K562 (cell line): ENCODE measurements at regions not wholly inside any gene's neighbourhood (a gene's known extent, or its start where the extent isn't known, plus 50 kb on each side); places are given as distances from the start of the nearest gene placed in this dataset.

Experiments used
- ATAC-seq: fragments of 200-7000 bp; cut with Tn5 transposase; 3 replicates; pipeline ENCODE4 v1.9.1; 2020; ENCODE audit warnings: moderate library complexity
- BruUV-seq: library from RNA; stranded (reverse); fragments of 400-500 nt; replicated peaks from 2 replicates; lab custom pipeline; 2021; lab: Mats Ljungman, UMichigan
- CTCF ChIA-PET: fragments of 300-600 bp; formaldehyde crosslinking; extraction: SDS; loops from one replicate; lab custom pipeline; 2021; ENCODE audit warnings: low intra/inter-chr PET ratio; lab: Yijun Ruan, JAX
- POLR2A ChIA-PET: fragments of 300-600, 350-650 bp; sonication (Branson Sonifier 250); formaldehyde crosslinking; extraction: SDS; loops from one replicate; lab custom pipeline; 2021; ENCODE audit warnings: antibody characterized with exemption, inconsistent platforms; lab: Yijun Ruan, JAX
- DNase-seq, 4 experiments: peaks; one replicate each; pipeline versions ENCODE4 v3.0.0 to v3.0.0-alpha.2; 2011 to 2018; ENCODE audit warnings: low spot score in 3 of 4, mixed read lengths in 3 of 4; ENCODE audit errors: extremely low read depth in 1 of 4
- FAIRE-seq: peaks from 2 replicates; lab custom pipeline; 2011; peaks lifted over from hg19 to GRCh38; lab: Jason Lieb, UNC
- H2AFZ ChIP-seq: 2 replicates; pipeline ENCODE4 v1.6.0; 2011; ENCODE audit warnings: low read depth, low read length, control low read depth, inconsistent platforms
- H3K27ac ChIP-seq: fragments of 200-600 bp; 3 replicates; pipeline ENCODE4 v1.8.0; 2011; ENCODE audit warnings: low read depth, mild to moderate bottlenecking, control low read depth, inconsistent platforms, low read length, moderate library complexity, mixed read lengths; ENCODE audit errors: extremely low read depth
- H3K27me3 ChIP-seq, 2 experiments: fragments of 300-600 bp in 1 of 2; 2 replicates in 1 of 2; 3 replicates in 1 of 2; pipeline versions ENCODE4 v1.6.0 to v1.8.0; 2011; ENCODE audit warnings: inconsistent platforms in 2 of 2, low read length in 2 of 2, mild to moderate bottlenecking in 1 of 2, mixed read lengths in 1 of 2, moderate library complexity in 1 of 2; ENCODE audit not compliant: control insufficient read depth in 2 of 2, insufficient read depth in 2 of 2
- H3K36me3 ChIP-seq: fragments of 300-600 bp; 3 replicates; pipeline ENCODE4 v1.8.0; 2011; ENCODE audit warnings: mild to moderate bottlenecking, low read length, inconsistent platforms; ENCODE audit not compliant: control insufficient read depth, insufficient read depth
- H3K4me1 ChIP-seq, 2 experiments: fragments of 200-600 bp in 1 of 2; replicated peaks in 1 of 2; 2 replicates in 1 of 2; 3 replicates in 1 of 2; pipeline versions ENCODE4 v1.5.1 to v1.8.0; 2011; ENCODE audit warnings: inconsistent platforms in 2 of 2, low read length in 2 of 2, mild to moderate bottlenecking in 1 of 2, mixed read lengths in 1 of 2, moderate library complexity in 1 of 2; ENCODE audit not compliant: control insufficient read depth in 2 of 2, insufficient read depth in 2 of 2
- H3K4me2 ChIP-seq: 2 replicates; pipeline ENCODE4 v1.6.1; 2011; ENCODE audit warnings: low read length, control low read depth, inconsistent platforms, mixed read lengths; ENCODE audit not compliant: insufficient read depth
- H3K4me3 ChIP-seq: fragments of 200-600 bp; sonication (generic), shearing (Covaris generic); 2 replicates; pipeline ENCODE4 v1.5.1; 2016; ENCODE audit warnings: control low read depth, inconsistent platforms
- H3K79me2 ChIP-seq: fragments of 200-600 bp; 3 replicates; pipeline ENCODE4 v1.8.0; 2011; ENCODE audit warnings: low read length, inconsistent platforms; ENCODE audit not compliant: control insufficient read depth, insufficient read depth
- H3K9ac ChIP-seq, 2 experiments: 2 replicates each; pipeline versions ENCODE4 v1.6.0 to v1.6.1; 2011; ENCODE audit warnings: low read depth in 2 of 2, low read length in 2 of 2, control low read depth in 1 of 2, inconsistent platforms in 1 of 2, mild to moderate bottlenecking in 1 of 2, mixed read lengths in 1 of 2; ENCODE audit not compliant: insufficient read depth in 1 of 2
- H3K9me1 ChIP-seq: one replicate; pipeline ENCODE4 v1.6.0; 2011; ENCODE audit warnings: inconsistent platforms, mild to moderate bottlenecking, low read length, moderate library complexity; ENCODE audit not compliant: control insufficient read depth, insufficient read depth
- H3K9me3 ChIP-seq: replicated peaks from 2 replicates; pipeline ENCODE4 v1.5.1; 2011; ENCODE audit warnings: low read depth, low read length, inconsistent platforms; ENCODE audit not compliant: control insufficient read depth, insufficient read depth
- H4K20me1 ChIP-seq: replicated peaks from 2 replicates; pipeline ENCODE4 v1.6.1; 2011; ENCODE audit warnings: low read length, inconsistent platforms, mixed read lengths; ENCODE audit not compliant: control insufficient read depth, insufficient read depth
- ADNP ChIP-seq: fragments of 200-800 bp; sonication (Bioruptor generic); IDR thresholded peaks from 2 replicates; pipeline ENCODE4 v1.6.1; 2016; ENCODE audit warnings: missing genetic modification characterization, missing compliant biosample characterization
- HDAC6 ChIP-seq: IDR thresholded peaks from 2 replicates; pipeline ENCODE4 v1.6.1; 2012; ENCODE audit warnings: low read depth, mild to moderate bottlenecking, control low read depth, inconsistent platforms, low read length, moderate library complexity
- JUN ChIP-seq, 2 experiments: sonication (generic) in 1 of 2; formaldehyde crosslinking in 1 of 2; IDR thresholded peaks; 2 replicates each; pipeline versions ENCODE4 v1.6.1 to v1.8.0; 2012 to 2022; ENCODE audit warnings: borderline replicate concordance in 2 of 2, mild to moderate bottlenecking in 2 of 2, improper control_type of control experiment in 1 of 2, low read depth in 1 of 2, low read length in 1 of 2, missing genetic modification reagents in 1 of 2
- KDM4B ChIP-seq, 2 experiments: fragments of 450-650 bp in 1 of 2; sonication (generic) in 1 of 2; IDR thresholded peaks; 2 replicates each; pipeline ENCODE4 v1.6.1; 2016 to 2017; ENCODE audit warnings: borderline replicate concordance in 2 of 2, antibody characterized with exemption in 1 of 2, low read depth in 1 of 2, mild to moderate bottlenecking in 1 of 2
- LCOR ChIP-seq: sonication (generic); formaldehyde crosslinking; IDR thresholded peaks from 2 replicates; pipeline ENCODE4 v1.8.0; 2022; ENCODE audit warnings: mild to moderate bottlenecking, missing genetic modification reagents
- MXD1 ChIP-seq: fragments of 250-450 bp; sonication (Bioruptor Pico); IDR thresholded peaks from 2 replicates; pipeline ENCODE4 v1.8.0; 2021; ENCODE audit warnings: borderline replicate concordance, mild to moderate bottlenecking, moderate library complexity; ENCODE audit not compliant: poor library complexity, severe bottlenecking
- MXI1 ChIP-seq: IDR thresholded peaks from 2 replicates; pipeline ENCODE4 v1.6.1; 2011; ENCODE audit warnings: low read depth, mild to moderate bottlenecking, improper control_type of control experiment, low read length
- POLR2A ChIP-seq: fragments of 450-650 bp; conservative IDR thresholded peaks from 2 replicates; pipeline ENCODE4 v1.6.1; 2016
- TAL1 ChIP-seq: fragments of 450-650 bp; IDR thresholded peaks from 2 replicates; pipeline ENCODE4 v1.6.1; 2016; ENCODE audit warnings: mild to moderate bottlenecking
- THRB ChIP-seq: fragments of 450-650 bp; formaldehyde crosslinking; conservative IDR thresholded peaks from 2 replicates; pipeline ENCODE4 v1.4.0; 2022; ENCODE audit warnings: mild to moderate bottlenecking, missing genetic modification characterization
- ZNF766 ChIP-seq: fragments of 200-800 bp; sonication (Bioruptor generic); conservative IDR thresholded peaks from 2 replicates; pipeline ENCODE4 v1.6.1; 2016; ENCODE audit warnings: missing genetic modification characterization, missing compliant biosample characterization
- WGBS: fragments of 100-300 bp; shearing (Covaris generic); methylation state at CpG from one replicate; pipeline ENCODE4 v1.1.6; 2016; ENCODE audit warnings: low coverage, mixed read lengths; ENCODE audit not compliant: insufficient coverage; ENCODE audit errors: missing lambda C conversion rate; 5-methylcytosine and 5-hydroxymethylcytosine counted together
- in situ Hi-C: fragments of 300-500 bp; cut with MboI; formaldehyde crosslinking; loops from 4 replicates; pipeline ENCODE4 v1.15.0; 2018; ENCODE audit warnings: inconsistent platforms, mixed read lengths
- intact Hi-C: fragments of 100-400 bp; cut with micrococcal nuclease; formaldehyde crosslinking; loops from 2 replicates; pipeline ENCODE4 v1.14.2; 2022

GRCh38 chr10:127804696-127805095 lies 67.7 kb downstream of the FOXI2 start:
- Histone ChIP-seq H3K4me3 (no peak overlapping the region), H3K79me2 (no peaks in the 10 kb centered on the region), H3K27ac (no peak overlapping the region), H4K20me1 (no peaks in the 10 kb centered on the region), H3K9me1 (no peaks in the 10 kb centered on the region), H3K4me1 (no peaks in the 10 kb centered on the region), H3K27me3 (no peaks in the 10 kb centered on the region), H3K9me3 (no peaks in the 10 kb centered on the region), H3K9ac (no peak overlapping the region), H2AFZ (no peak overlapping the region), H3K36me3 (no peaks in the 10 kb centered on the region), H3K4me2 (no peak overlapping the region)
- WGBS: 0% methylated on average over 8 of the region's 8 CpGs
- ChIA-PET POLR2A (no interaction called here), CTCF (no interaction called here)
- no peak for DNase-seq
- BruUV-seq: no TSS peak
- ATAC-seq: no peak
- no peak for FAIRE-seq
- TF ChIP-seq POLR2A (no peak), HDAC6 (no peak), ADNP (tag) (no peak), MXI1 (no peak), MXD1 (CRISPR knock-in tag) (no peak), THRB (no peak), KDM4B (IDR thresholded peaks at IDR 0.05; ENCODE audit: borderline replicate concordance in 2 of 2, low read depth in 1 of 2) (no peak), ZNF766 (CRISPR knock-in tag) (no peak), JUN (IDR thresholded peaks at IDR 0.05; ENCODE audit: borderline replicate concordance, low read depth, low read length) (no peak), JUN (CRISPR knock-in tag; IDR thresholded peaks at IDR 0.05; ENCODE audit: borderline replicate concordance) (no peak), TAL1 (no peak), LCOR (CRISPR knock-in tag) (no peak)
- in situ Hi-C loops: no loop called here
- intact Hi-C loops: no loop called here
